ENCODE measurements at regions not wholly inside any gene's neighbourhood (a gene's known extent, or its start where the extent isn't known, plus 50 kb on each side); places are given as distances from the start of the nearest gene placed in this dataset.

DNA sequence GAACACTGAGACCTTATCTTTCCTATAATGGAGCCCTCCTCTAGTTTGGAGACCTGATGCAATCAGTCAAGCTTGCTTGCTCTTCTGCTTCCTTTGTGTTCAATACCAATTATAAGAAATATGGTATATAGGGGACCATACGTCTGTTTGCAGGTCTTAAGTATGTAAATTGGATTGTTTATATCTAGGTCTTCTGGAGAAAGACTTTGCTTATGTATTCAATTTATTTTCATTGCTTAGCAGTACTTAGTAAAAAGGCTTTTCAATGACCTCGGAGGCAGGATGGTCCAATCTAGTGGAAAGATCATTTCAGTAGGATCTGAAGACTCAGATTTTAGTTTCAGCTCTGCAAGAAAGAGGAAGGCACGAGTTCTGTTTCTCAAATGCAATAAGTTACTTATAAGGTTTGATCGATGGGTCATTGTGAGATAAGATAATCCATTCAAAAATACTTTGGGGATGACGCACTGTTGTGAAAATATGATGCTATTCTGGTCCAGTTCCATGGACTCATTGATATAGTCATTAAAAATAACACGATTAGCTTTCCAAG is 571.6 kb downstream of the SH2D4B start:
- Histone ChIP-seq H2AFZ (ENCODE audit: low read depth) (no peak overlapping the region), H3K27me3 (ENCODE audit: insufficient read depth) (no peaks in the 10 kb centered on the region), H3K36me3 (replicated peaks in 1 of 2; ENCODE audit: control insufficient read depth in 1 of 2, insufficient read depth in 2 of 2, low read length in 1 of 2) (no peaks in the 10 kb centered on the region), H3K9me3 (no peaks in the 10 kb centered on the region), H3K9ac (no peak overlapping the region), H3K9me2 (no peaks in the 10 kb centered on the region), H3K4me1 (ENCODE audit: control insufficient read depth in 1 of 2, insufficient read depth in 2 of 2, low read depth in 1 of 2, low read length in 1 of 2) (no peaks in the 10 kb centered on the region), H3K4me3 (ENCODE audit: low read depth in 2 of 2, low read length in 1 of 2) (no peak overlapping the region), H3F3A (replicated peaks; ENCODE audit: insufficient read depth) (no peaks in the 10 kb centered on the region), H3K79me2 (ENCODE audit: insufficient read depth) (no peaks in the 10 kb centered on the region), H3K4me2 (no peak overlapping the region), H4K20me1 (ENCODE audit: insufficient read depth) (no peaks in the 10 kb centered on the region), H3K27ac (ENCODE audit: low read depth in 2 of 2, low read length in 1 of 2) (no peak overlapping the region)
- POLR2A ChIA-PET = no interaction called here
- 12% methylated on average over 6 of the region's 6 CpGs for WGBS (ENCODE audit: low lambda C conversion rate)
- no peak for DNase-seq
- CTCF ChIA-PET = interaction anchor here (1.5 kb wide), 1 partner anchor 17 kb away, joined by 3 read pairs; no protein-coding TSS in a partner anchor
- TF ChIP-seq YY1 (IDR thresholded peaks at IDR 0.05; ENCODE audit: low read depth) (no peak), RFX5 (IDR thresholded peaks at IDR 0.05; ENCODE audit: low read length) (no peak), NRF1 (IDR thresholded peaks at IDR 0.05; ENCODE audit: low read depth, low read length) (no peak), RCOR1 (IDR thresholded peaks at IDR 0.05; ENCODE audit: low read length) (no peak), SIN3A (IDR thresholded peaks at IDR 0.05; ENCODE audit: borderline replicate concordance, low read depth, low read length) (no peak), JUND (IDR thresholded peaks at IDR 0.05) (no peak), RAD21 (IDR thresholded peaks at IDR 0.05; ENCODE audit: low read length) (no peak), SMC3 (IDR thresholded peaks at IDR 0.05; ENCODE audit: low read depth, low read length) (no peak), FOXJ3 (CRISPR knock-in tag; IDR thresholded peaks at IDR 0.05) (no peak), TCF12 (IDR thresholded peaks at IDR 0.05) (no peak), TAF1 (IDR thresholded peaks at IDR 0.05; ENCODE audit: borderline replicate concordance, low read depth, low read length) (no peak), RXRA (IDR thresholded peaks at IDR 0.05; ENCODE audit: borderline replicate concordance, low read depth) (no peak), MAX (IDR thresholded peaks at IDR 0.05; ENCODE audit: low read depth) (no peak), ZBTB33 (IDR thresholded peaks at IDR 0.05; ENCODE audit: borderline replicate concordance, low read depth) (no peak)
- TF ChIP-seq, protein P1, sequence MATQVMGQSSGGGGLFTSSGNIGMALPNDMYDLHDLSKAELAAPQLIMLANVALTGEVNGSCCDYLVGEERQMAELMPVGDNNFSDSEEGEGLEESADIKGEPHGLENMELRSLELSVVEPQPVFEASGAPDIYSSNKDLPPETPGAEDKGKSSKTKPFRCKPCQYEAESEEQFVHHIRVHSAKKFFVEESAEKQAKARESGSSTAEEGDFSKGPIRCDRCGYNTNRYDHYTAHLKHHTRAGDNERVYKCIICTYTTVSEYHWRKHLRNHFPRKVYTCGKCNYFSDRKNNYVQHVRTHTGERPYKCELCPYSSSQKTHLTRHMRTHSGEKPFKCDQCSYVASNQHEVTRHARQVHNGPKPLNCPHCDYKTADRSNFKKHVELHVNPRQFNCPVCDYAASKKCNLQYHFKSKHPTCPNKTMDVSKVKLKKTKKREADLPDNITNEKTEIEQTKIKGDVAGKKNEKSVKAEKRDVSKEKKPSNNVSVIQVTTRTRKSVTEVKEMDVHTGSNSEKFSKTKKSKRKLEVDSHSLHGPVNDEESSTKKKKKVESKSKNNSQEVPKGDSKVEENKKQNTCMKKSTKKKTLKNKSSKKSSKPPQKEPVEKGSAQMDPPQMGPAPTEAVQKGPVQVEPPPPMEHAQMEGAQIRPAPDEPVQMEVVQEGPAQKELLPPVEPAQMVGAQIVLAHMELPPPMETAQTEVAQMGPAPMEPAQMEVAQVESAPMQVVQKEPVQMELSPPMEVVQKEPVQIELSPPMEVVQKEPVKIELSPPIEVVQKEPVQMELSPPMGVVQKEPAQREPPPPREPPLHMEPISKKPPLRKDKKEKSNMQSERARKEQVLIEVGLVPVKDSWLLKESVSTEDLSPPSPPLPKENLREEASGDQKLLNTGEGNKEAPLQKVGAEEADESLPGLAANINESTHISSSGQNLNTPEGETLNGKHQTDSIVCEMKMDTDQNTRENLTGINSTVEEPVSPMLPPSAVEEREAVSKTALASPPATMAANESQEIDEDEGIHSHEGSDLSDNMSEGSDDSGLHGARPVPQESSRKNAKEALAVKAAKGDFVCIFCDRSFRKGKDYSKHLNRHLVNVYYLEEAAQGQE (IDR thresholded peaks at IDR 0.05; ENCODE audit: low read depth, low read length) = no peak
- TF ChIP-seq, protein P2, sequence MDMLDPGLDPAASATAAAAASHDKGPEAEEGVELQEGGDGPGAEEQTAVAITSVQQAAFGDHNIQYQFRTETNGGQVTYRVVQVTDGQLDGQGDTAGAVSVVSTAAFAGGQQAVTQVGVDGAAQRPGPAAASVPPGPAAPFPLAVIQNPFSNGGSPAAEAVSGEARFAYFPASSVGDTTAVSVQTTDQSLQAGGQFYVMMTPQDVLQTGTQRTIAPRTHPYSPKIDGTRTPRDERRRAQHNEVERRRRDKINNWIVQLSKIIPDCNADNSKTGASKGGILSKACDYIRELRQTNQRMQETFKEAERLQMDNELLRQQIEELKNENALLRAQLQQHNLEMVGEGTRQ (IDR thresholded peaks at IDR 0.05; ENCODE audit: borderline replicate concordance, low read depth, low read length) = no peak
